Endothelial cell of umbilical vein (primary cell): ENCODE measurements at regions not wholly inside any gene's neighbourhood (a gene's known extent, or its start where the extent isn't known, plus 50 kb on each side); places are given as distances from the start of the nearest gene placed in this dataset.

Experiments used
- BruUV-seq: library from RNA; stranded (reverse); fragments of 400-500 nt; replicated peaks from 2 replicates; lab custom pipeline; 2021; lab: Mats Ljungman, UMichigan
- CTCF ChIA-PET: fragments of 300-600, 350-600 bp; sonication (Branson Sonifier 250); formaldehyde crosslinking; loops from one replicate; lab custom pipeline; 2021; ENCODE audit warnings: antibody characterized with exemption, inconsistent platforms; lab: Charles Lee
- POLR2A ChIA-PET: fragments of 300-600, 350-600 bp; sonication (Branson Sonifier 250); formaldehyde crosslinking; loops from one replicate; lab custom pipeline; 2021; ENCODE audit warnings: antibody characterized with exemption, inconsistent platforms; lab: Charles Lee
- DNase-seq: peaks from one replicate; pipeline ENCODE4 v3.0.0-alpha.2; 2011; ENCODE audit warnings: low read depth, low spot score
- FAIRE-seq: peaks from 2 replicates; lab custom pipeline; 2011; peaks lifted over from hg19 to GRCh38; lab: Jason Lieb, UNC
- H2AFZ ChIP-seq: 2 replicates; pipeline ENCODE4 v1.6.0; 2012; ENCODE audit warnings: low read depth, low read length, control low read depth, inconsistent platforms
- H3K27ac ChIP-seq: 2 replicates; pipeline ENCODE4 v1.5.1; 2011; ENCODE audit warnings: low read depth, mild to moderate bottlenecking, control low read depth, low read length, moderate library complexity; ENCODE audit not compliant: insufficient read depth
- H3K27me3 ChIP-seq, 2 experiments: 2 replicates each; pipeline versions ENCODE4 v1.6.0 to v1.6.1; 2011; ENCODE audit warnings: low read length in 2 of 2, mixed read lengths in 1 of 2; ENCODE audit not compliant: control insufficient read depth in 2 of 2, insufficient read depth in 2 of 2
- H3K36me3 ChIP-seq, 2 experiments: 2 replicates in 1 of 2; 3 replicates in 1 of 2; pipeline ENCODE4 v1.5.1; 2011; ENCODE audit warnings: low read length in 2 of 2, mild to moderate bottlenecking in 1 of 2, moderate library complexity in 1 of 2; ENCODE audit not compliant: control insufficient read depth in 2 of 2, insufficient read depth in 2 of 2; ENCODE audit errors: extremely low read depth in 1 of 2
- H3K4me1 ChIP-seq: 3 replicates; pipeline ENCODE4 v1.5.1; 2011; ENCODE audit warnings: mild to moderate bottlenecking, low read length; ENCODE audit not compliant: control insufficient read depth, insufficient read depth; ENCODE audit errors: extremely low read depth
- H3K4me2 ChIP-seq: 2 replicates; pipeline ENCODE4 v1.6.1; 2011; ENCODE audit warnings: low read length, control low read depth, mixed read lengths; ENCODE audit not compliant: insufficient read depth
- H3K4me3 ChIP-seq, 3 experiments: fragments of 200-600 bp in 1 of 3; sonication (generic), shearing (Covaris generic) in 1 of 3; replicated peaks in 1 of 3; 2 replicates each; pipeline ENCODE4 v1.5.1; 2011 to 2016; ENCODE audit warnings: control low read depth in 3 of 3, low read length in 3 of 3, mild to moderate bottlenecking in 2 of 3, inconsistent platforms in 1 of 3, low read depth in 1 of 3, moderate library complexity in 1 of 3; ENCODE audit not compliant: insufficient read depth in 1 of 3
- H3K79me2 ChIP-seq: 2 replicates; pipeline ENCODE4 v1.6.0; 2012; ENCODE audit warnings: low read length, inconsistent platforms; ENCODE audit not compliant: control insufficient read depth, insufficient read depth
- H3K9ac ChIP-seq: replicated peaks from 2 replicates; pipeline ENCODE3; 2011; ENCODE audit warnings: low read length, control low read depth; ENCODE audit not compliant: insufficient read depth; ENCODE audit errors: extremely low read depth
- H3K9me1 ChIP-seq: replicated peaks from 3 replicates; pipeline ENCODE4 v1.6.0; 2011; ENCODE audit warnings: mild to moderate bottlenecking, low read length; ENCODE audit not compliant: control insufficient read depth, insufficient read depth; ENCODE audit errors: extremely low read depth
- H3K9me3 ChIP-seq: replicated peaks from 2 replicates; pipeline ENCODE4 v1.5.1; 2012; ENCODE audit warnings: low read length, inconsistent platforms; ENCODE audit not compliant: control insufficient read depth, insufficient read depth
- H4K20me1 ChIP-seq: replicated peaks from 2 replicates; pipeline ENCODE3; 2011; ENCODE audit warnings: mild to moderate bottlenecking, low read length; ENCODE audit not compliant: control insufficient read depth, insufficient read depth; ENCODE audit errors: extremely low read depth
- EZH2 ChIP-seq: IDR thresholded peaks from 2 replicates; pipeline ENCODE4 v1.6.1; 2012; ENCODE audit warnings: borderline replicate concordance, low read depth, mild to moderate bottlenecking, moderate library complexity, low read length, inconsistent platforms; ENCODE audit not compliant: severe bottlenecking
- FOS ChIP-seq: IDR thresholded peaks from 2 replicates; pipeline ENCODE4 v1.6.1; 2011; ENCODE audit warnings: mild to moderate bottlenecking, low read length, moderate library complexity, borderline replicate concordance; ENCODE audit not compliant: insufficient read depth
- GATA2 ChIP-seq: IDR thresholded peaks from 2 replicates; pipeline ENCODE4 v1.7.0; 2011; ENCODE audit warnings: low read depth, mild to moderate bottlenecking, moderate library complexity, mixed read lengths, low read length; ENCODE audit not compliant: insufficient read length, insufficient read depth
- JUN ChIP-seq: IDR thresholded peaks from 2 replicates; pipeline ENCODE4 v1.6.1; 2011; ENCODE audit warnings: borderline replicate concordance, low read depth; ENCODE audit not compliant: insufficient read length, insufficient read depth
- MYC ChIP-seq: IDR thresholded peaks from one replicate; pipeline ENCODE4 v1.6.1; 2011; ENCODE audit warnings: mild to moderate bottlenecking, low read depth, low read length
- POLR2A ChIP-seq: IDR thresholded peaks from 2 replicates; pipeline ENCODE4 v1.6.1; 2012; ENCODE audit warnings: low read depth, mild to moderate bottlenecking, control low read depth, low read length
- POLR2AphosphoS5 ChIP-seq: IDR thresholded peaks from 2 replicates; pipeline ENCODE4 v1.6.1; 2012; ENCODE audit warnings: low read depth, mild to moderate bottlenecking, control low read depth, low read length, moderate library complexity; ENCODE audit not compliant: insufficient read depth
- dilution Hi-C: fragments of 300-500 bp; cut with MboI; formaldehyde crosslinking; loops from one replicate; pipeline ENCODE4 v1.15.0; 2019; ENCODE audit warnings: low sequenced_read_pairs; ENCODE audit not compliant: extremely low pct_ligation_motif_present
- intact Hi-C: fragments of 100-400 bp; cut with micrococcal nuclease; formaldehyde crosslinking; loops from one replicate; pipeline ENCODE4 v1.10.0; 2022
- TF ChIP-seq, protein P1 (sequence below): IDR thresholded peaks from 2 replicates; pipeline ENCODE4 v1.6.1; 2011; ENCODE audit not compliant: insufficient read depth, insufficient read length
- TF ChIP-seq, protein P2 (sequence below), 2 donors: IDR thresholded peaks; 1 replicate in 1 of 2; 2 replicates in 1 of 2; pipeline ENCODE4 v1.5.1; 2011; ENCODE audit warnings: low read length in 2 of 2, mild to moderate bottlenecking in 2 of 2, moderate library complexity in 2 of 2, control low read depth in 1 of 2, inconsistent platforms in 1 of 2, low read depth in 1 of 2; ENCODE audit not compliant: insufficient read depth in 1 of 2; ENCODE audit errors: extremely low read depth in 1 of 2

DNA sequence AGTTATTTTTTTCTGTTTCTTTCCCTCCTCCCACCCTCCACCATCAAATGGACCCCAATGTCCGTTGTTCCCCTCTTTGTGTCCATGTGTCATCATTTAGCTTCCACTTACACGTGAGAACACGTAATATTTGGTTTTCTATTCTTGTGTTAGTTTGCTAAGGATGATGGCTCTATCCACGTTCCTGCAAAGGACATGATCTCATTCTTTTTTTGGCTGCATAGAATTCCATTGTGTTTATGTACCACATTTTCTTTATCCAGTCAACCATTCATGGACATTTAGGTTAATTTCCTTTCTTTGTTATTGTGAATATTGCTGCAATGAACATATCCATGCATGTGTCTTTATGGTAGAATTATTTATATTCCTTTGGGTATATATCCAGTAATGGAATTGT, 91.3 kb upstream of the TNP1 start:
- no peak overlapping the region for H3K27ac ChIP-seq
- intact Hi-C loops (no loop called here), dilution Hi-C loops (no loop called here)
- no peaks in the 10 kb centered on the region for H4K20me1 ChIP-seq
- no peak overlapping the region for H2AFZ ChIP-seq
- H3K79me2 ChIP-seq: no peaks in the 10 kb centered on the region
- no peak overlapping the region for H3K9ac ChIP-seq
- H3K36me3 ChIP-seq: no peaks in the 10 kb centered on the region
- H3K27me3 ChIP-seq: no peaks in the 10 kb centered on the region
- H3K9me1 ChIP-seq: no peaks in the 10 kb centered on the region
- CTCF ChIA-PET: no interaction called here
- H3K4me1 ChIP-seq: no peaks in the 10 kb centered on the region
- POLR2A ChIA-PET: no interaction called here
- DNase-seq: no peak
- H3K4me3 ChIP-seq: no peak overlapping the region
- no peak overlapping the region for H3K4me2 ChIP-seq
- no TSS peak for BruUV-seq
- TF ChIP-seq, protein P1, sequence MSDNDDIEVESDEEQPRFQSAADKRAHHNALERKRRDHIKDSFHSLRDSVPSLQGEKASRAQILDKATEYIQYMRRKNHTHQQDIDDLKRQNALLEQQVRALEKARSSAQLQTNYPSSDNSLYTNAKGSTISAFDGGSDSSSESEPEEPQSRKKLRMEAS: no peak
- TF ChIP-seq POLR2AphosphoS5 (no peak), EZH2 (no peak), FOS (no peak), POLR2A (no peak), GATA2 (no peak), JUN (no peak), MYC (no peak)
- TF ChIP-seq, protein P2, sequence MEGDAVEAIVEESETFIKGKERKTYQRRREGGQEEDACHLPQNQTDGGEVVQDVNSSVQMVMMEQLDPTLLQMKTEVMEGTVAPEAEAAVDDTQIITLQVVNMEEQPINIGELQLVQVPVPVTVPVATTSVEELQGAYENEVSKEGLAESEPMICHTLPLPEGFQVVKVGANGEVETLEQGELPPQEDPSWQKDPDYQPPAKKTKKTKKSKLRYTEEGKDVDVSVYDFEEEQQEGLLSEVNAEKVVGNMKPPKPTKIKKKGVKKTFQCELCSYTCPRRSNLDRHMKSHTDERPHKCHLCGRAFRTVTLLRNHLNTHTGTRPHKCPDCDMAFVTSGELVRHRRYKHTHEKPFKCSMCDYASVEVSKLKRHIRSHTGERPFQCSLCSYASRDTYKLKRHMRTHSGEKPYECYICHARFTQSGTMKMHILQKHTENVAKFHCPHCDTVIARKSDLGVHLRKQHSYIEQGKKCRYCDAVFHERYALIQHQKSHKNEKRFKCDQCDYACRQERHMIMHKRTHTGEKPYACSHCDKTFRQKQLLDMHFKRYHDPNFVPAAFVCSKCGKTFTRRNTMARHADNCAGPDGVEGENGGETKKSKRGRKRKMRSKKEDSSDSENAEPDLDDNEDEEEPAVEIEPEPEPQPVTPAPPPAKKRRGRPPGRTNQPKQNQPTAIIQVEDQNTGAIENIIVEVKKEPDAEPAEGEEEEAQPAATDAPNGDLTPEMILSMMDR (IDR thresholded peaks at IDR 0.05; ENCODE audit: extremely low read depth in 1 of 2, insufficient read depth in 1 of 2, low read depth in 1 of 2, low read length in 2 of 2): no peak
- FAIRE-seq: no peak
- H3K9me3 ChIP-seq: no peaks in the 10 kb centered on the region
